CD4-positive, alpha-beta T cell treated with Interleukin-12 subunit alpha and Interleukin-12 subunit beta, for 1 hour (primary cell): ENCODE measurements at regions not wholly inside any gene's neighbourhood (a gene's known extent, or its start where the extent isn't known, plus 50 kb on each side); places are given as distances from the start of the nearest gene placed in this dataset.

Experiments
- DNase-seq: peaks from one replicate; pipeline ENCODE4 v3.0.0-alpha.2; 2020

GRCh38 chr14:98374136-98374535 lies 897.9 kb downstream of the BCL11B start:
- no peak for DNase-seq

GRCh38 chr14:98375566-98375965 lies 896.4 kb downstream of the BCL11B start:
- no peak for DNase-seq

- DNase-seq: no peak
These were observed 892.2 kb downstream of the BCL11B start for GRCh38 chr14:98379830-98380229.

GRCh38 chr14:98382662-98383061 lies 889.3 kb downstream of the BCL11B start:
- no peak for DNase-seq

- DNase-seq: no peak
These were observed 886.1 kb downstream of the BCL11B start for GRCh38 chr14:98385851-98386250.

GRCh38 chr14:98391061-98391460 lies 880.9 kb downstream of the BCL11B start:
- no peak for DNase-seq

- no peak for DNase-seq
These were observed 878.5 kb downstream of the BCL11B start for GRCh38 chr14:98393527-98393926.

- no peak for DNase-seq
These were observed 867.2 kb downstream of the BCL11B start for GRCh38 chr14:98404811-98405210.

GRCh38 chr14:98408024-98408555 lies 863.9 kb downstream of the BCL11B start:
- no peak for DNase-seq

- DNase-seq: no peak
These were observed 863.3 kb downstream of the BCL11B start for GRCh38 chr14:98408713-98409112.

GRCh38 chr14:98411154-98411553 lies 860.8 kb downstream of the BCL11B start:
- no peak for DNase-seq

- DNase-seq: no peak
These were observed 859.6 kb downstream of the BCL11B start for GRCh38 chr14:98412431-98412830.

- DNase-seq: no peak
These were observed 856.2 kb downstream of the BCL11B start for GRCh38 chr14:98415766-98416165.

- DNase-seq: no peak
These were observed 855.0 kb downstream of the BCL11B start for GRCh38 chr14:98417001-98417400.

- no peak for DNase-seq
These were observed 843.5 kb downstream of the BCL11B start for GRCh38 chr14:98428483-98428994.

- no peak for DNase-seq
These were observed 838.6 kb downstream of the BCL11B start for GRCh38 chr14:98433436-98433835.

- DNase-seq: no peak
These were observed 834.9 kb downstream of the BCL11B start for GRCh38 chr14:98437113-98437512.

- peak; percentile 60 for DNase-seq
These were observed 827.9 kb downstream of the BCL11B start for GRCh38 chr14:98444077-98444476.

- no peak for DNase-seq
These were observed 826.3 kb downstream of the BCL11B start for GRCh38 chr14:98445718-98446117.

- DNase-seq: no peak
These were observed 825.5 kb downstream of the BCL11B start for GRCh38 chr14:98446508-98446907.

GRCh38 chr14:98456231-98456630 lies 815.8 kb downstream of the BCL11B start:
- DNase-seq: no peak

GRCh38 chr14:98458702-98459101 lies 813.3 kb downstream of the BCL11B start:
- DNase-seq: no peak

- no peak for DNase-seq
These were observed 809.1 kb downstream of the BCL11B start for GRCh38 chr14:98462908-98463307.

- no peak for DNase-seq
These were observed 805.2 kb downstream of the BCL11B start for GRCh38 chr14:98466807-98467206.

- DNase-seq: no peak
These were observed 801.3 kb downstream of the BCL11B start for GRCh38 chr14:98470663-98471062.
